Smooth muscle cell (in vitro differentiated cells): ENCODE measurements at regions not wholly inside any gene's neighbourhood (a gene's known extent, or its start where the extent isn't known, plus 50 kb on each side); places are given as distances from the start of the nearest gene placed in this dataset.

ENCODE experiments used
- DNase-seq: peaks from one replicate; lab custom pipeline; 2025; ENCODE audit not compliant: unreplicated experiment; lab: John Stamatoyannopoulos, UW
- H2AFZ ChIP-seq: fragments of 200-600 bp; sonication (generic); 2 replicates; pipeline ENCODE4 v1.6.0; 2016; ENCODE audit warnings: antibody characterized with exemption, low read depth, mild to moderate bottlenecking
- H3F3A ChIP-seq: fragments of 200-600 bp; sonication (generic); 2 replicates; pipeline ENCODE4 v1.6.0; 2017; ENCODE audit warnings: antibody characterized with exemption, low read depth
- H3K27ac ChIP-seq: fragments of 200-600 bp; sonication (generic); 2 replicates; pipeline ENCODE4 v1.5.1; 2016; ENCODE audit warnings: low read depth, mild to moderate bottlenecking
- H3K27me3 ChIP-seq: fragments of 200-600 bp; sonication (generic); 2 replicates; pipeline ENCODE4 v1.6.1; 2016; ENCODE audit warnings: low read depth, mild to moderate bottlenecking
- H3K36me3 ChIP-seq: fragments of 200-600 bp; sonication (generic); 2 replicates; pipeline ENCODE4 v1.5.1; 2016; ENCODE audit warnings: low read depth
- H3K4me1 ChIP-seq: fragments of 200-600 bp; sonication (generic); 2 replicates; pipeline ENCODE4 v1.5.1; 2016; ENCODE audit warnings: low read depth
- H3K4me2 ChIP-seq: fragments of 200-600 bp; sonication (generic); 2 replicates; pipeline ENCODE4 v1.6.0; 2016; ENCODE audit warnings: mild to moderate bottlenecking
- H3K4me3 ChIP-seq: fragments of 200-600 bp; sonication (generic); 2 replicates; pipeline ENCODE4 v1.5.1; 2016; ENCODE audit warnings: mild to moderate bottlenecking
- H3K79me2 ChIP-seq: fragments of 200-600 bp; sonication (generic); 2 replicates; pipeline ENCODE4 v1.6.0; 2016; ENCODE audit warnings: low read depth, mild to moderate bottlenecking
- H3K9ac ChIP-seq: fragments of 200-600 bp; sonication (generic); 2 replicates; pipeline ENCODE4 v1.6.0; 2016; ENCODE audit warnings: low read depth
- H3K9me3 ChIP-seq: fragments of 200-600 bp; sonication (generic); replicated peaks from 2 replicates; pipeline ENCODE4 v1.5.1; 2016; ENCODE audit warnings: low read depth
- H4K20me1 ChIP-seq: fragments of 200-600 bp; sonication (generic); 2 replicates; pipeline ENCODE4 v1.6.0; 2016; ENCODE audit warnings: low read depth
- CTCF ChIP-seq: fragments of 200-600 bp; sonication (generic); IDR thresholded peaks from 2 replicates; pipeline ENCODE4 v1.5.1; 2017; ENCODE audit warnings: borderline replicate concordance, mild to moderate bottlenecking, antibody characterized with exemption; ENCODE audit not compliant: insufficient read depth, poor library complexity, severe bottlenecking
- WGBS: methylation state at CpG from one replicate; pipeline ENCODE4 v1.1.7; 2016; ENCODE audit warnings: low lambda C conversion rate; 5-methylcytosine and 5-hydroxymethylcytosine counted together

- 74% methylated on average over 5 of the region's 5 CpGs for WGBS
- Histone ChIP-seq H2AFZ (no peak overlapping the region), H3K4me1 (no peaks in the 10 kb centered on the region), H3K36me3 (no peaks in the 10 kb centered on the region), H3K4me2 (no peak overlapping the region), H4K20me1 (no peaks in the 10 kb centered on the region), H3K27me3 (no peaks in the 10 kb centered on the region), H3K27ac (no peak overlapping the region), H3K79me2 (no peaks in the 10 kb centered on the region), H3K9ac (no peak overlapping the region), H3F3A (no peaks in the 10 kb centered on the region), H3K4me3 (no peak overlapping the region), H3K9me3 (no peaks in the 10 kb centered on the region)
- DNase-seq: no peak
- no peak for TF ChIP-seq CTCF
Observed at GRCh38 chr6:10194816-10195672, 219.8 kb downstream of the TFAP2A start.

GRCh38 chr6:10193321-10193720 lies 221.6 kb downstream of the TFAP2A start:
- H2AFZ ChIP-seq: no peak overlapping the region
- no peak overlapping the region for H3K4me3 ChIP-seq
- no peaks in the 10 kb centered on the region for H4K20me1 ChIP-seq
- WGBS: 94% methylated on average over 4 of the region's 4 CpGs
- no peak overlapping the region for H3K9ac ChIP-seq
- H3K27me3 ChIP-seq: no peaks in the 10 kb centered on the region
- DNase-seq: no peak
- no peaks in the 10 kb centered on the region for H3F3A ChIP-seq
- no peaks in the 10 kb centered on the region for H3K79me2 ChIP-seq
- H3K4me2 ChIP-seq: no peak overlapping the region
- no peaks in the 10 kb centered on the region for H3K4me1 ChIP-seq
- H3K9me3 ChIP-seq: no peaks in the 10 kb centered on the region
- TF ChIP-seq CTCF: no peak
- H3K27ac ChIP-seq: no peak overlapping the region
- H3K36me3 ChIP-seq: no peaks in the 10 kb centered on the region

GRCh38 chr6:10190042-10190441 lies 224.8 kb downstream of the TFAP2A start:
- H2AFZ ChIP-seq: no peak overlapping the region
- TF ChIP-seq CTCF: no peak
- H3K4me3 ChIP-seq: no peak overlapping the region
- no peaks in the 10 kb centered on the region for H3K9me3 ChIP-seq
- H3K79me2 ChIP-seq: no peaks in the 10 kb centered on the region
- H3K4me2 ChIP-seq: no peak overlapping the region
- H3K27me3 ChIP-seq: no peaks in the 10 kb centered on the region
- H4K20me1 ChIP-seq: no peaks in the 10 kb centered on the region
- no peaks in the 10 kb centered on the region for H3K4me1 ChIP-seq
- no peak for DNase-seq
- WGBS: 2% methylated on average over 3 of the region's 3 CpGs
- no peaks in the 10 kb centered on the region for H3K36me3 ChIP-seq
- H3F3A ChIP-seq: no peaks in the 10 kb centered on the region
- H3K9ac ChIP-seq: no peak overlapping the region
- H3K27ac ChIP-seq: no peak overlapping the region
